Endothelial cell of umbilical vein (primary cell): ENCODE measurements at regions not wholly inside any gene's neighbourhood (a gene's known extent, or its start where the extent isn't known, plus 50 kb on each side); places are given as distances from the start of the nearest gene placed in this dataset.
A peak's percentile ranks its signal among the peaks of the same experiment; 100 is the strongest.

ENCODE experiments used
- BruUV-seq: library from RNA; stranded (reverse); fragments of 400-500 nt; replicated peaks from 2 replicates; lab custom pipeline; 2021; lab: Mats Ljungman, UMichigan
- CTCF ChIA-PET: fragments of 300-600, 350-600 bp; sonication (Branson Sonifier 250); formaldehyde crosslinking; loops from one replicate; lab custom pipeline; 2021; ENCODE audit warnings: antibody characterized with exemption, inconsistent platforms; lab: Charles Lee
- POLR2A ChIA-PET: fragments of 300-600, 350-600 bp; sonication (Branson Sonifier 250); formaldehyde crosslinking; loops from one replicate; lab custom pipeline; 2021; ENCODE audit warnings: antibody characterized with exemption, inconsistent platforms; lab: Charles Lee
- DNase-seq: peaks from one replicate; pipeline ENCODE4 v3.0.0-alpha.2; 2011; ENCODE audit warnings: low read depth, low spot score
- FAIRE-seq: peaks from 2 replicates; lab custom pipeline; 2011; peaks lifted over from hg19 to GRCh38; lab: Jason Lieb, UNC
- H2AFZ ChIP-seq: 2 replicates; pipeline ENCODE4 v1.6.0; 2012; ENCODE audit warnings: low read depth, low read length, control low read depth, inconsistent platforms
- H3K27ac ChIP-seq: 2 replicates; pipeline ENCODE4 v1.5.1; 2011; ENCODE audit warnings: low read depth, mild to moderate bottlenecking, control low read depth, low read length, moderate library complexity; ENCODE audit not compliant: insufficient read depth
- H3K27me3 ChIP-seq, 2 experiments: 2 replicates each; pipeline versions ENCODE4 v1.6.0 to v1.6.1; 2011; ENCODE audit warnings: low read length in 2 of 2, mixed read lengths in 1 of 2; ENCODE audit not compliant: control insufficient read depth in 2 of 2, insufficient read depth in 2 of 2
- H3K36me3 ChIP-seq, 2 experiments: 2 replicates in 1 of 2; 3 replicates in 1 of 2; pipeline ENCODE4 v1.5.1; 2011; ENCODE audit warnings: low read length in 2 of 2, mild to moderate bottlenecking in 1 of 2, moderate library complexity in 1 of 2; ENCODE audit not compliant: control insufficient read depth in 2 of 2, insufficient read depth in 2 of 2; ENCODE audit errors: extremely low read depth in 1 of 2
- H3K4me1 ChIP-seq: 3 replicates; pipeline ENCODE4 v1.5.1; 2011; ENCODE audit warnings: mild to moderate bottlenecking, low read length; ENCODE audit not compliant: control insufficient read depth, insufficient read depth; ENCODE audit errors: extremely low read depth
- H3K4me2 ChIP-seq: 2 replicates; pipeline ENCODE4 v1.6.1; 2011; ENCODE audit warnings: low read length, control low read depth, mixed read lengths; ENCODE audit not compliant: insufficient read depth
- H3K4me3 ChIP-seq, 3 experiments: fragments of 200-600 bp in 1 of 3; sonication (generic), shearing (Covaris generic) in 1 of 3; replicated peaks in 1 of 3; 2 replicates each; pipeline ENCODE4 v1.5.1; 2011 to 2016; ENCODE audit warnings: control low read depth in 3 of 3, low read length in 3 of 3, mild to moderate bottlenecking in 2 of 3, inconsistent platforms in 1 of 3, low read depth in 1 of 3, moderate library complexity in 1 of 3; ENCODE audit not compliant: insufficient read depth in 1 of 3
- H3K79me2 ChIP-seq: 2 replicates; pipeline ENCODE4 v1.6.0; 2012; ENCODE audit warnings: low read length, inconsistent platforms; ENCODE audit not compliant: control insufficient read depth, insufficient read depth
- H3K9ac ChIP-seq: replicated peaks from 2 replicates; pipeline ENCODE3; 2011; ENCODE audit warnings: low read length, control low read depth; ENCODE audit not compliant: insufficient read depth; ENCODE audit errors: extremely low read depth
- H3K9me1 ChIP-seq: replicated peaks from 3 replicates; pipeline ENCODE4 v1.6.0; 2011; ENCODE audit warnings: mild to moderate bottlenecking, low read length; ENCODE audit not compliant: control insufficient read depth, insufficient read depth; ENCODE audit errors: extremely low read depth
- H3K9me3 ChIP-seq: replicated peaks from 2 replicates; pipeline ENCODE4 v1.5.1; 2012; ENCODE audit warnings: low read length, inconsistent platforms; ENCODE audit not compliant: control insufficient read depth, insufficient read depth
- H4K20me1 ChIP-seq: replicated peaks from 2 replicates; pipeline ENCODE3; 2011; ENCODE audit warnings: mild to moderate bottlenecking, low read length; ENCODE audit not compliant: control insufficient read depth, insufficient read depth; ENCODE audit errors: extremely low read depth
- CTCF ChIP-seq, 2 donors: IDR thresholded peaks; 1 replicate in 1 of 2; 2 replicates in 1 of 2; pipeline ENCODE4 v1.5.1; 2011; ENCODE audit warnings: low read length in 2 of 2, mild to moderate bottlenecking in 2 of 2, moderate library complexity in 2 of 2, control low read depth in 1 of 2, inconsistent platforms in 1 of 2, low read depth in 1 of 2; ENCODE audit not compliant: insufficient read depth in 1 of 2; ENCODE audit errors: extremely low read depth in 1 of 2
- EZH2 ChIP-seq: IDR thresholded peaks from 2 replicates; pipeline ENCODE4 v1.6.1; 2012; ENCODE audit warnings: borderline replicate concordance, low read depth, mild to moderate bottlenecking, moderate library complexity, low read length, inconsistent platforms; ENCODE audit not compliant: severe bottlenecking
- FOS ChIP-seq: IDR thresholded peaks from 2 replicates; pipeline ENCODE4 v1.6.1; 2011; ENCODE audit warnings: mild to moderate bottlenecking, low read length, moderate library complexity, borderline replicate concordance; ENCODE audit not compliant: insufficient read depth
- GATA2 ChIP-seq: IDR thresholded peaks from 2 replicates; pipeline ENCODE4 v1.7.0; 2011; ENCODE audit warnings: low read depth, mild to moderate bottlenecking, moderate library complexity, mixed read lengths, low read length; ENCODE audit not compliant: insufficient read length, insufficient read depth
- MAX ChIP-seq: IDR thresholded peaks from 2 replicates; pipeline ENCODE4 v1.6.1; 2011; ENCODE audit not compliant: insufficient read depth, insufficient read length
- MYC ChIP-seq: IDR thresholded peaks from one replicate; pipeline ENCODE4 v1.6.1; 2011; ENCODE audit warnings: mild to moderate bottlenecking, low read depth, low read length
- dilution Hi-C: fragments of 300-500 bp; cut with MboI; formaldehyde crosslinking; loops from one replicate; pipeline ENCODE4 v1.15.0; 2019; ENCODE audit warnings: low sequenced_read_pairs; ENCODE audit not compliant: extremely low pct_ligation_motif_present
- intact Hi-C: fragments of 100-400 bp; cut with micrococcal nuclease; formaldehyde crosslinking; loops from one replicate; pipeline ENCODE4 v1.10.0; 2022

GRCh38 chr9:73030370-73031030, 77.6 kb upstream of the ALDH1A1 start:
- Histone ChIP-seq H3K4me1 (no peaks in the 10 kb centered on the region), H3K79me2 (no peaks in the 10 kb centered on the region), H2AFZ (peak overlapping the region; percentile 13), H3K9ac (no peak overlapping the region), H3K9me1 (no peaks in the 10 kb centered on the region), H3K4me3 (no peak overlapping the region), H3K27ac (no peak overlapping the region), H3K27me3 (no peaks in the 10 kb centered on the region), H3K36me3 (no peaks in the 10 kb centered on the region), H3K4me2 (no peak overlapping the region), H4K20me1 (no peaks in the 10 kb centered on the region), H3K9me3 (no peaks in the 10 kb centered on the region)
- TF ChIP-seq CTCF (IDR thresholded peaks at IDR 0.05; ENCODE audit: extremely low read depth in 1 of 2, insufficient read depth in 1 of 2, low read depth in 1 of 2, low read length in 2 of 2) (no peak), MAX (no peak), FOS (no peak), MYC (no peak), GATA2 (no peak), EZH2 (no peak)
- DNase-seq (no peak), FAIRE-seq (no peak)
- no TSS peak for BruUV-seq
- POLR2A ChIA-PET: no interaction called here
- CTCF ChIA-PET: no interaction called here
- dilution Hi-C loops: no loop called here
- intact Hi-C loops: no loop called here
